Aorta (tissue), 5 donors: ENCODE measurements at regions not wholly inside any gene's neighbourhood (a gene's known extent, or its start where the extent isn't known, plus 50 kb on each side); places are given as distances from the start of the nearest gene placed in this dataset.
A peak's percentile ranks its signal among the peaks of the same experiment; 100 is the strongest.

Source experiments
- ATAC-seq: fragments of 200-7000 bp; cut with Tn5 transposase; one replicate; pipeline ENCODE4 v1.9.1; 2022; ENCODE audit warnings: moderate library complexity; ENCODE audit not compliant: low FRiP score
- DNase-seq, 2 donors: peaks; one replicate each; pipeline ENCODE4 v3.0.0-alpha.2; 2020
- H3K27ac ChIP-seq, 2 donors: one replicate each; pipeline ENCODE4 v1.5.1; 2013; ENCODE audit warnings: low read length in 2 of 2, mild to moderate bottlenecking in 2 of 2, moderate library complexity in 2 of 2, control low read depth in 1 of 2, inconsistent platforms in 1 of 2, low read depth in 1 of 2
- H3K27me3 ChIP-seq, 2 donors: one replicate each; pipeline ENCODE4 v1.6.1; 2013; ENCODE audit warnings: control low read depth in 1 of 2, low read length in 1 of 2, mild to moderate bottlenecking in 1 of 2, moderate library complexity in 1 of 2; ENCODE audit not compliant: insufficient read depth in 2 of 2, control insufficient read depth in 1 of 2
- H3K36me3 ChIP-seq, 2 donors: one replicate each; pipeline ENCODE4 v1.6.1; 2013; ENCODE audit warnings: control low read depth in 1 of 2, low read length in 1 of 2, mild to moderate bottlenecking in 1 of 2; ENCODE audit not compliant: insufficient read depth in 2 of 2, control insufficient read depth in 1 of 2
- H3K4me1 ChIP-seq, 2 donors: one replicate each; pipeline ENCODE4 v1.6.1; 2013; ENCODE audit warnings: low read length in 2 of 2, control low read depth in 1 of 2, mild to moderate bottlenecking in 1 of 2, moderate library complexity in 1 of 2; ENCODE audit not compliant: insufficient read depth in 2 of 2, control insufficient read depth in 1 of 2
- H3K4me3 ChIP-seq, 2 donors: one replicate each; pipeline ENCODE4 v1.5.1; 2013; ENCODE audit warnings: low read length in 2 of 2, control low read depth in 1 of 2, mild to moderate bottlenecking in 1 of 2
- H3K9me3 ChIP-seq: one replicate; pipeline ENCODE4 v1.6.1; 2013; ENCODE audit warnings: mild to moderate bottlenecking, low read length; ENCODE audit not compliant: control insufficient read depth
- WGBS, 2 donors: extraction: QIAGEN DNeasy Blood & Tissue Kit; methylation state at CpG; one replicate each; pipeline ENCODE4 v1.1.7; 2013; 5-methylcytosine and 5-hydroxymethylcytosine counted together
- intact Hi-C, 2 donors: fragments of 100-400 bp; cut with DNase I; formaldehyde crosslinking; loops; one replicate each; pipeline versions ENCODE4 v1.14.2 to v1.15.0; 2022
- donor health status: healthy with polysubstance abuse.
- donor health status: Bipolar disorder and iron deficiency.
- donor health status: DM: no; HTN: no; CAD: no.
- donor health status: DM: no; HTN: no; CAD: no.
- donor health status: DM: yes; HTN: yes; CAD: no.

GRCh38 chr5:169413416-169413815 is 112.5 kb upstream of the SLIT3 start:
- H3K27ac ChIP-seq, result no peak overlapping the region
- intact Hi-C loops, result no loop called here
- no peak for ATAC-seq
- H3K36me3 ChIP-seq, result no peaks in the 10 kb centered on the region
- no peaks in the 10 kb centered on the region for H3K27me3 ChIP-seq
- H3K4me3 ChIP-seq, result no peak overlapping the region
- DNase-seq, result no peak
- H3K4me1 ChIP-seq, result no peaks in the 10 kb centered on the region
- WGBS, 2 donors, result 83 to 84% methylated on average over 2 of the region's 2 CpGs
- H3K9me3 ChIP-seq, result no peaks in the 10 kb centered on the region

- H3K27me3 ChIP-seq, result no peaks in the 10 kb centered on the region
- ATAC-seq (peak; percentile 55), DNase-seq (no peak)
- no peaks in the 10 kb centered on the region for H3K36me3 ChIP-seq
- intact Hi-C loops, result no loop called here
- H3K27ac ChIP-seq, result no peak overlapping the region
- no peaks in the 10 kb centered on the region for H3K4me1 ChIP-seq
- no peaks in the 10 kb centered on the region for H3K9me3 ChIP-seq
- no peak overlapping the region for H3K4me3 ChIP-seq
- WGBS, 2 donors, result 10 to 18% methylated on average over 2 of the region's 2 CpGs
Measured at GRCh38 chr5:169412831-169413230, 111.9 kb upstream of the SLIT3 start.

GRCh38 chr5:169411786-169412430 is 111.0 kb upstream of the SLIT3 start:
- no peak for DNase-seq
- WGBS, 2 donors, result 73 to 85% methylated on average over 1 of the region's 1 CpG
- Histone ChIP-seq H3K9me3 (no peaks in the 10 kb centered on the region), H3K4me1 (no peaks in the 10 kb centered on the region), H3K27me3 (no peaks in the 10 kb centered on the region), H3K4me3 (no peak overlapping the region), H3K27ac (no peak overlapping the region), H3K36me3 (no peaks in the 10 kb centered on the region)
- no peak for ATAC-seq
- intact Hi-C loops, result no loop called here

GRCh38 chr5:169410996-169411783 is 110.3 kb upstream of the SLIT3 start:
- Histone ChIP-seq H3K27ac (no peak overlapping the region), H3K4me3 (no peak overlapping the region), H3K27me3 (no peaks in the 10 kb centered on the region), H3K9me3 (no peaks in the 10 kb centered on the region), H3K36me3 (no peaks in the 10 kb centered on the region), H3K4me1 (no peaks in the 10 kb centered on the region)
- ATAC-seq (no peak), DNase-seq (no peak)
- intact Hi-C loops, result no loop called here
- 92 to 95% methylated on average over 6 of the region's 6 CpGs for WGBS, 2 donors

DNA sequence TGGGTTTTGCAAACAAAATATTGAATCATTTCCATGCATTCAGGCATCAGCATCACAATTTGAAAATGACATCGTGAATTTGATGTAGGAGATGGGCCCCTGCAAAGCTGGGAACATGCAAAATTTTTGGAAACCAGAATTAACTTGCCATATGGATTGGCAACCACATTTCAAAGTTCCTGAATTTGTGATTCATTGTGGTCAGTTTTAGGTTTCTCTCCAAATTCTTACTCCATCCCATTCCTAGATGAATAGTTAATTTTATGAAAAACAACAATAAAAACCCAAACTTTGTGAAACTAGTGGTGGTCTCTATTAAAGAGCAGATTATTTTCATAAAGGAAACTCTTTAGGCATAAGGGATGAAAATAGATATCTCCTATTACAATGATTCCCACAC is 107.8 kb upstream of the SLIT3 start:
- DNase-seq (no peak), ATAC-seq (no peak)
- H3K27ac ChIP-seq, result no peak overlapping the region
- no peak overlapping the region for H3K4me3 ChIP-seq
- H3K4me1 ChIP-seq, result no peaks in the 10 kb centered on the region
- intact Hi-C loops, result no loop called here
- no peaks in the 10 kb centered on the region for H3K36me3 ChIP-seq
- H3K9me3 ChIP-seq, result no peaks in the 10 kb centered on the region
- H3K27me3 ChIP-seq, result no peaks in the 10 kb centered on the region
- 58 to 77% methylated on average over 1 of the region's 1 CpG for WGBS, 2 donors

- no peak overlapping the region for H3K27ac ChIP-seq
- no peaks in the 10 kb centered on the region for H3K4me1 ChIP-seq
- intact Hi-C loops, result no loop called here
- no peaks in the 10 kb centered on the region for H3K36me3 ChIP-seq
- WGBS, 2 donors, result 81 to 83% methylated on average over 4 of the region's 4 CpGs
- no peak for DNase-seq
- no peaks in the 10 kb centered on the region for H3K9me3 ChIP-seq
- H3K4me3 ChIP-seq, result no peak overlapping the region
- ATAC-seq, result no peak
- H3K27me3 ChIP-seq, result no peaks in the 10 kb centered on the region
Measured at GRCh38 chr5:169408171-169408570, 107.2 kb upstream of the SLIT3 start.

DNA sequence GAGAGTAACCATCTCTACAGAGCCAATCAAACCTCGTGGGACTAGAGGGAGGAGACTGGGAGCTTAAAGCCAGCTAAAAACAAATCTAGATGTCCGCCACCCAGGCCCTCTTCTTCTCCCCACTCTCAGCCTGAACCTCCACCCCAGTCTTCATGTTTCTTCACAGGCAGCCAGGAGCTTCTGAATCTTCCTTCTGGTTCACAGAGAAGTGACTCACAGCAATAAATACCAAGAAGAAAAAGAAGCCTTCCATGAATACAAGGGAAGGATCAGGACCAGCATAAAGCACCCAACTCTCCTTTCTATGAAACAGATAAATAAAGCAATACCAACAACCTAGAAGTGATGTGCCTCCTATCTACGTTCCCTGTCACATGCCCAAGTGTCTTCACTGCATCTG is 103.3 kb upstream of the SLIT3 start:
- H3K27ac ChIP-seq, result no peak overlapping the region
- DNase-seq (no peak), ATAC-seq (no peak)
- no peaks in the 10 kb centered on the region for H3K36me3 ChIP-seq
- intact Hi-C loops, result no loop called here
- no peaks in the 10 kb centered on the region for H3K4me1 ChIP-seq
- H3K27me3 ChIP-seq, result no peaks in the 10 kb centered on the region
- H3K4me3 ChIP-seq, result no peak overlapping the region
- no peaks in the 10 kb centered on the region for H3K9me3 ChIP-seq
- 77 to 89% methylated on average over 3 of the region's 3 CpGs for WGBS, 2 donors

DNA sequence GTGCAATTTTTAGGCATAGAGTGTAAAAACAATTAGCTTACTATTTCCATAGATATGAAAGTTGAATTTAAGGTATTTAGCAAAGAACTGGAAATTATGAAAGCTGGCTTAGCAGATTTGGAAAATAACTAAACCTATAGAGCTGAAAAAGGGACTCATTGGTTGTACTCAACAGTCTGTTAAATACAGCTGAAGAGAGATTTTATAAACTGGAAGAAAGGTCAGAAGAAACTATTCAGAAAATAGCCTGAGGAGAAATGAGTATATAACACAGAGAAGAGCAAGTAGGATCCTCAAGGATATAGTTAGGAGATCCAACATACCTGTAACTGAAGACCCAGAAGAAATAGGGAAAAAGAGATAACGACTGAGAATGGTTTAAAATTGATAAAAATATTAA is 97.6 kb upstream of the SLIT3 start:
- intact Hi-C loops, result no loop called here
- Histone ChIP-seq H3K36me3 (no peaks in the 10 kb centered on the region), H3K9me3 (no peaks in the 10 kb centered on the region), H3K4me1 (no peaks in the 10 kb centered on the region), H3K27ac (no peak overlapping the region), H3K27me3 (no peaks in the 10 kb centered on the region), H3K4me3 (no peak overlapping the region)
- ATAC-seq (no peak), DNase-seq (no peak)
- whole genome bisulfite sequencing, 2 donors, result 84 to 95% methylated on average over 1 of the region's 1 CpG

DNA sequence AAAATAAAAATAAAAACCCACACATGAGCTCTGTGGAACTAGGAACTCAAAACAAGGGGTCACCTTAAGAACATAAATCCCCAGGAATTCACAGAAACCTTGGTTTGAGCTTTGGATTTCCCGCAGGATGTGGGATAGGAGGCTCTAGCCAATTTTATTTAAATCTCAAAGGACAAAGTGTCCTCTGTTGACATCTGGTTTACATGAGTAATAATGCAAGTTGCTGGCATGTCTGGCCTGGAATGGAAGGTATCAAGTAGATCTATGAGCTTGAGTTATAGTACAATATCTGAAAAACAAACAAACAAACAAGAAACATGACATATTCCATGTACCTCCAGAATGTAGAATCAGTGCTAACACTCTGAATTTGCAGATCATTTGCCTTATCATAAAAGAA is 94.2 kb upstream of the SLIT3 start:
- H3K36me3 ChIP-seq, result no peaks in the 10 kb centered on the region
- H3K27ac ChIP-seq, result no peak overlapping the region
- WGBS, 2 donors, result 66 to 67% methylated on average over 1 of the region's 1 CpG
- intact Hi-C loops, result no loop called here
- no peak overlapping the region for H3K4me3 ChIP-seq
- ATAC-seq, result no peak
- no peaks in the 10 kb centered on the region for H3K4me1 ChIP-seq
- peaks cover 0 to 1% of the 10 kb centered on the region in 2 donors for H3K27me3 ChIP-seq
- H3K9me3 ChIP-seq, result no peaks in the 10 kb centered on the region
- no peak for DNase-seq
